LNCAP (cell line): ENCODE measurements at regions not wholly inside any gene's neighbourhood (a gene's known extent, or its start where the extent isn't known, plus 50 kb on each side); places are given as distances from the start of the nearest gene placed in this dataset.

Experiments
- TF ChIP-seq, protein P1 (sequence below): fragments of 450-650 bp; IDR thresholded peaks from 2 replicates; pipeline ENCODE4 v1.5.1; 2017; ENCODE audit warnings: mild to moderate bottlenecking

DNA sequence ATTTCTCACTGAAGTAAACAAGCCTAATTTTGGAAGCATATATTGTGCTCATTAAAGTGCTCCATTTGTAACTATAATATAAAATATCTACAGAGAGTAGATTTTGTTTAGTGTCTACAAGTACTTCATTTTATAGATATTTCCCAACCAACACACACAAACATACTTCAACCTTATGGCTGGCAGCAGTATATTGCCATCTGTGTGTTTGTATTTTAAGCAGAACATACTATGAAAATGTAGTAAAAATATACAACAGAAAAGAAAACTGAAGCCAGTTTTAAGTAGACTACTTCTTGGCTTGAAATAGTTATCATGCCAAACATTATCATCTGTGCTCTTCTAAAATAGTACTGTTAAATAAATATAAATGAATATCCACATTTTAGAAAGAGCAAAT, 821.9 kb downstream of the DACH1 start:
- TF ChIP-seq, protein P1, sequence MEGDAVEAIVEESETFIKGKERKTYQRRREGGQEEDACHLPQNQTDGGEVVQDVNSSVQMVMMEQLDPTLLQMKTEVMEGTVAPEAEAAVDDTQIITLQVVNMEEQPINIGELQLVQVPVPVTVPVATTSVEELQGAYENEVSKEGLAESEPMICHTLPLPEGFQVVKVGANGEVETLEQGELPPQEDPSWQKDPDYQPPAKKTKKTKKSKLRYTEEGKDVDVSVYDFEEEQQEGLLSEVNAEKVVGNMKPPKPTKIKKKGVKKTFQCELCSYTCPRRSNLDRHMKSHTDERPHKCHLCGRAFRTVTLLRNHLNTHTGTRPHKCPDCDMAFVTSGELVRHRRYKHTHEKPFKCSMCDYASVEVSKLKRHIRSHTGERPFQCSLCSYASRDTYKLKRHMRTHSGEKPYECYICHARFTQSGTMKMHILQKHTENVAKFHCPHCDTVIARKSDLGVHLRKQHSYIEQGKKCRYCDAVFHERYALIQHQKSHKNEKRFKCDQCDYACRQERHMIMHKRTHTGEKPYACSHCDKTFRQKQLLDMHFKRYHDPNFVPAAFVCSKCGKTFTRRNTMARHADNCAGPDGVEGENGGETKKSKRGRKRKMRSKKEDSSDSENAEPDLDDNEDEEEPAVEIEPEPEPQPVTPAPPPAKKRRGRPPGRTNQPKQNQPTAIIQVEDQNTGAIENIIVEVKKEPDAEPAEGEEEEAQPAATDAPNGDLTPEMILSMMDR: no peak

DNA sequence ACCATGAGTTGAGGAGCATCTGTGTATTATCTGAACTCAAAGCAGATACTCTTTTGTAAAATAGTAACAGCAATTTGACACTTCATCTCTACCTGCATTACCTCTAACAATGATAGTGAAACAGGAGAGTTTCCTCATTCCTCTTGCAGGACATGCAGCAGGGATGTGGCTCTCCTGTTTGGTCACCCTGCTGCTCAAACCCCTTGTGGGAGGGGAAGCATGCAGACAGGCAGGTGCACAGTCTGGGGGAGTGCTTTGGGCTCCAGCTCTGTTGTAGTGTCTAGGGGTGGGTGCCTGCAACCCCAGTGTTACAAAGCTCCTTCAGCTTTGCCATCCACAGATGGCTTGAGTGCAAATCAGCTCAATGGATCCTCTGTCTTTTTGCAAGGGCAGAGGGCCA, 827.6 kb downstream of the DACH1 start:
- TF ChIP-seq, protein P1: no peak

DNA sequence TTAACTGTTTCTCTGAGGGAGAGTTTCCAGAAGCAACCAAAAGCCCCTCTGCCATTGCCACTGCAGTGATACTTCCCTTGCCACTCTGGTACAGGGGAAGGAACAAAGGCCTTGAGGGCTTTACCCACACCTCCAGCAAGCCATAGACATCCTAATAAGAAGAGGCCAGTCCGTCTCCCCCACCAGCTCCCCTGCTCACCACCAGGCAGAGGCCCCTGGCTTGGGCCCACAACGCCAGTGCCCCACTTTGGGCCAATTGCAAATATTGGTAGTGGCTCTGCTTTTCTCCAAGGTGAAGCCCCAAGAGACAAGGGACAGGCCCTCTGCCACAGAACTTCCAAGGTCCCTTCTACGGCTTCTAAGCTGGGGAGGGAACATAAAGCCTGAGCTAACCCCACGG, 833.0 kb downstream of the DACH1 start:
- TF ChIP-seq, protein P1: no peak

DNA sequence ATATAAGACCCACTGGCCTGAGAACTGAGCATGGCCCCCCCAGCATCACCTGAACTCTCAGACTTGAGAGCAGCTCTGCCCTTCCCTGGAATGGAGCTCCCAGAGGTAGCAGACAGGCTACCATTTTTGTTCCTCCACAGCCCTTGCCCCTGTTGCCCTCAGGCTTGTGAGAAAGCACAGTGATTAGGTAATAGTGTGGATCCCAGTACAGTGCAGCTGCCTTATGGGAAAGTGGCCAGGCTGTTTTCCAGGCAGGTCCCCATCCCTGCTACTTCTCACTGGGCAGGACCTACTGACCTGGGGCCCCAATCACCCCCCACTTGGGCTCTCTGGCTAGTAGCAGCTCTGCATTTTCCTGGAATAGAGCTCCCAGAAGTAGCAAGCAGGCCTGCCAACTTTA, 834.0 kb downstream of the DACH1 start:
- TF ChIP-seq, protein P1: no peak

DNA sequence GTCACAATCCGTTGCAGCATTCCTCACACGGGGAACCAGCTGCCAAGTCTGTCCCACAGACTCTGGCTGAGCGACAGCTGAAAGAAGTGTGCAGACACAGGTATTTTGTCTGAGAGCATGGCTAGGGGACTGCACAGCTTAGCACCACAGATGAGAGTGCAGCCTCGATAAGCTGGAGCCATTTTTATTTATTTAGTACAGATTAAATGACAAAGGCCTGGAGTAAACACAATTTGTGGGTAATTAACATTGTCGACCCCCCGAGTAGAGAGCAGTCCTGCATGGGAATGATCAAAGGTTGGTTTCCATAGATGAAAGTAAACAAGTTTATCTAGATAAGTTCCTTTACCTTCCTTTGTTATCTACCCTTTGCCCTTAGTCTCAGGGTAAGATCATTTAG, 836.2 kb downstream of the DACH1 start:
- TF ChIP-seq, protein P1: no peak

DNA sequence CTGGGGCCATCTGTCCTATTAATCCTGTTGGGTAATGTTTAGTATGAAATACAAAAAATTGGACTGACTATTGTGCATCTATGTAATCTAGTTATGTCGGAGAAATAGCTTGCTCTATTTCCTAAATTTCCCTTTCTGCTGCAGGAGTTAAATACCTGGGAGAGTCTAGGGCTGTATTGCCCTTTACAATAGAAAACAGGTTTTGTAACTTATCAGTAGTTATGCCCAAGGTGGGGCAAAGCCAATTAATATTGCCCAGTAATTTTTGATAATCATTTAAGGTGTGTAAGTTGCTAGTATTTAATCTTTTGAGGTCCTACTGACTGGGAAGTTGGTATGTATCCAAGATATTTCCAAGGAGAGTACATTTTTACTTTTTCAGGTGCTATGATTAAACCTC, 838.1 kb downstream of the DACH1 start:
- TF ChIP-seq, protein P1: no peak

DNA sequence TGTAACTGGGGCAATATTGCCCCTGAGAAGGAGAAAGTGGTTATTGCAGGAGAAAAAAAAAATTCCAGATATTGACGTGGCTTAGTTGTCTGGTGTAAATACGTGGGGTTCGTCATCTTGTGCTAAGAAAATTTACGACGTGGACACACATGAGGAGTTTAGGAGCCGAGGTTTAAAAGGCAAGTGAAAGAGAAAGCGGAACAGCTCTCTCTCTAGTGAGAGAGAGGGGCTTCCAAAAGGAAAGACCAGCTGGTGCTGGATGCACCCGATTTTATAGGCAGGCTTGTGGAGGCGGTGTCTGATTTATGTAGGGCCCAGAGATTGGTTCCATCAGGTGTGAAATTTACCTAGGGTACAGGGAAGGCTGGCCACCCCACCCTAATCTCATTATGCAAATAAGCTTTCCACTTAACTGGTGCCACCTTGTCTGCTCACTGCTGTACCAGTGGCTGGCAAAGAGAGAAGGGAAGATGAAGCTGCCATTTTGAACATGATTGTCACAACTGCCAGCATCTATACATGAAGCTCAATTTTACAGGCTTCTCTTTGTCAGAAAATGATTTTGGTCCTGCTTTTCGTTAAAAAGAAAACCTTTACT, 845.1 kb downstream of the DACH1 start:
- TF ChIP-seq, protein P1: no peak

DNA sequence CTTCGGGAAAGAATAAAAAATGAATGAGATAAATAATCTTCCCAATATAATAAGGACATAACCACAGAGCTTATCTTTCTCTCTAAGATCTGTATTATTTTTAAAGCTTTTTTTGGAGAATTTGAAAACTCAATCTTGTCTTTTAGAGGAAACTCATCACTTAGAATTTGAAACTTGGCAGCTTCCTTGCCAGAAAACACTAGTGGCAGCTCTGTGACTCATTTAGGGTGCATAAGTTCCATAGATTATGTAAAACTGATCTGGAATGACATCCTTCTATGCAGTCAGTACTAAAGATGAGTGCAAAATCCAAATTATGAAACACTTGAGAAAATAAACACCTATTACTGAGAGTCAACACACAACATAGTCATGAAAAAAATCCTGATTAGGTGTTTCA, 848.0 kb downstream of the DACH1 start:
- TF ChIP-seq, protein P1: no peak
